Activated CD4-positive, alpha-beta memory T cell treated with anti-CD3 and anti-CD28 coated beads, Interleukin-2, amount 10 ng/mL, durations not matched to agents 7 days and 5 days (primary cell): ENCODE measurements at regions not wholly inside any gene's neighbourhood (a gene's known extent, or its start where the extent isn't known, plus 50 kb on each side); places are given as distances from the start of the nearest gene placed in this dataset.
"Not testable (repeated sequence)": the region's sequence is repeated elsewhere in the genome, so short reads cannot be mapped to it uniquely, and the experiment has no call there.

Experiments
- CTCF ChIA-PET: fragments of 350-600 bp; sonication (Branson Sonifier 250); formaldehyde crosslinking; loops from one replicate; lab custom pipeline; 2021; ENCODE audit warnings: antibody characterized with exemption, inconsistent platforms; lab: Charles Lee
- POLR2A ChIA-PET: fragments of 350-600 bp; sonication (Branson Sonifier 250); formaldehyde crosslinking; loops from one replicate; lab custom pipeline; 2021; ENCODE audit warnings: antibody characterized with exemption; lab: Charles Lee
- DNase-seq: peaks from one replicate; pipeline ENCODE4 v3.0.0-alpha.2; 2020
- H3K27ac Mint-ChIP-seq: one replicate; pipeline ENCODE4 v1.8.0; 2021; ENCODE audit warnings: mild to moderate bottlenecking, mixed read lengths
- H3K27me3 Mint-ChIP-seq: one replicate; pipeline ENCODE4 v1.8.0; 2021; ENCODE audit warnings: mixed read lengths
- H3K36me3 Mint-ChIP-seq: one replicate; pipeline ENCODE4 v1.8.0; 2021; ENCODE audit warnings: low read depth, mixed read lengths
- H3K4me1 Mint-ChIP-seq: one replicate; pipeline ENCODE4 v1.8.0; 2021; ENCODE audit warnings: mixed read lengths
- H3K4me3 Mint-ChIP-seq: one replicate; pipeline ENCODE4 v1.8.0; 2021; ENCODE audit warnings: mild to moderate bottlenecking, mixed read lengths
- H3K9me3 Mint-ChIP-seq: one replicate; pipeline ENCODE4 v1.8.0; 2021; ENCODE audit warnings: mixed read lengths

- H3K27me3 Mint-ChIP-seq, H3K9me3 Mint-ChIP-seq, H3K4me1 Mint-ChIP-seq, H3K4me3 Mint-ChIP-seq, H3K27ac Mint-ChIP-seq, DNase-seq, H3K36me3 Mint-ChIP-seq, CTCF ChIA-PET, POLR2A ChIA-PET: not testable (repeated sequence)
Observed at GRCh38 chr15:20281567-20282275, 259.9 kb downstream of the GOLGA6L6 start.

GRCh38 chr15:20280933-20281463, 260.6 kb downstream of the GOLGA6L6 start:
- ChIA-PET POLR2A (no interaction called here), CTCF (no interaction called here)
- no peaks in the 10 kb centered on the region for H3K27me3 Mint-ChIP-seq
- no peak overlapping the region for H3K27ac Mint-ChIP-seq
- H3K36me3 Mint-ChIP-seq: no peaks in the 10 kb centered on the region
- H3K4me1 Mint-ChIP-seq: no peaks in the 10 kb centered on the region
- H3K9me3 Mint-ChIP-seq: no peaks in the 10 kb centered on the region
- H3K4me3 Mint-ChIP-seq: no peak overlapping the region
- DNase-seq: no peak

- H3K36me3 Mint-ChIP-seq, H3K27ac Mint-ChIP-seq, CTCF ChIA-PET, POLR2A ChIA-PET, H3K4me1 Mint-ChIP-seq, DNase-seq, H3K27me3 Mint-ChIP-seq, H3K9me3 Mint-ChIP-seq, H3K4me3 Mint-ChIP-seq: not testable (repeated sequence)
Observed at GRCh38 chr15:20280141-20280932, 261.3 kb downstream of the GOLGA6L6 start.

GRCh38 chr15:20279056-20279455, 262.5 kb downstream of the GOLGA6L6 start:
- H3K36me3 Mint-ChIP-seq, H3K4me1 Mint-ChIP-seq, H3K27ac Mint-ChIP-seq, DNase-seq, H3K27me3 Mint-ChIP-seq, POLR2A ChIA-PET, CTCF ChIA-PET, H3K9me3 Mint-ChIP-seq, H3K4me3 Mint-ChIP-seq: not testable (repeated sequence)

GRCh38 chr15:20278376-20278775, 263.2 kb downstream of the GOLGA6L6 start:
- POLR2A ChIA-PET, CTCF ChIA-PET, DNase-seq, H3K4me1 Mint-ChIP-seq, H3K27ac Mint-ChIP-seq, H3K4me3 Mint-ChIP-seq, H3K36me3 Mint-ChIP-seq, H3K9me3 Mint-ChIP-seq, H3K27me3 Mint-ChIP-seq: not testable (repeated sequence)

- H3K27me3 Mint-ChIP-seq, H3K36me3 Mint-ChIP-seq, CTCF ChIA-PET, DNase-seq, H3K9me3 Mint-ChIP-seq, H3K4me1 Mint-ChIP-seq, H3K4me3 Mint-ChIP-seq, H3K27ac Mint-ChIP-seq, POLR2A ChIA-PET: not testable (repeated sequence)
Observed at GRCh38 chr15:20277451-20277850, 264.1 kb downstream of the GOLGA6L6 start.

- H3K9me3 Mint-ChIP-seq, POLR2A ChIA-PET, DNase-seq, H3K4me3 Mint-ChIP-seq, H3K36me3 Mint-ChIP-seq, H3K4me1 Mint-ChIP-seq, H3K27ac Mint-ChIP-seq, H3K27me3 Mint-ChIP-seq, CTCF ChIA-PET: not testable (repeated sequence)
Observed at GRCh38 chr15:20276312-20277114, 265.1 kb downstream of the GOLGA6L6 start.

GRCh38 chr15:20275373-20275967, 266.1 kb downstream of the GOLGA6L6 start:
- H3K4me1 Mint-ChIP-seq, H3K4me3 Mint-ChIP-seq, H3K36me3 Mint-ChIP-seq, CTCF ChIA-PET, POLR2A ChIA-PET, H3K27me3 Mint-ChIP-seq, H3K9me3 Mint-ChIP-seq, H3K27ac Mint-ChIP-seq, DNase-seq: not testable (repeated sequence)

- Mint-ChIP-seq H3K27ac (no peak overlapping the region), H3K4me1 (no peaks in the 10 kb centered on the region), H3K9me3 (no peaks in the 10 kb centered on the region), H3K36me3 (no peaks in the 10 kb centered on the region), H3K4me3 (no peak overlapping the region), H3K27me3 (no peaks in the 10 kb centered on the region)
- CTCF ChIA-PET: no interaction called here
- POLR2A ChIA-PET: no interaction called here
- no peak for DNase-seq
Observed at GRCh38 chr15:20272422-20273184, 269.0 kb downstream of the GOLGA6L6 start.

- DNase-seq: no peak
- H3K36me3 Mint-ChIP-seq: no peaks in the 10 kb centered on the region
- no peak overlapping the region for H3K4me3 Mint-ChIP-seq
- no peak overlapping the region for H3K27ac Mint-ChIP-seq
- ChIA-PET CTCF (no interaction called here), POLR2A (no interaction called here)
- no peaks in the 10 kb centered on the region for H3K4me1 Mint-ChIP-seq
- no peaks in the 10 kb centered on the region for H3K27me3 Mint-ChIP-seq
- no peaks in the 10 kb centered on the region for H3K9me3 Mint-ChIP-seq
Observed at GRCh38 chr15:20271647-20272046, 270.0 kb downstream of the GOLGA6L6 start.

- H3K9me3 Mint-ChIP-seq, POLR2A ChIA-PET, H3K36me3 Mint-ChIP-seq, DNase-seq, H3K27me3 Mint-ChIP-seq, H3K27ac Mint-ChIP-seq, CTCF ChIA-PET, H3K4me3 Mint-ChIP-seq, H3K4me1 Mint-ChIP-seq: not testable (repeated sequence)
Observed at GRCh38 chr15:20269956-20270355, 271.6 kb downstream of the GOLGA6L6 start.

- H3K27me3 Mint-ChIP-seq, H3K9me3 Mint-ChIP-seq, CTCF ChIA-PET, H3K4me3 Mint-ChIP-seq, H3K4me1 Mint-ChIP-seq, DNase-seq, H3K36me3 Mint-ChIP-seq, H3K27ac Mint-ChIP-seq, POLR2A ChIA-PET: not testable (repeated sequence)
Observed at GRCh38 chr15:20267996-20268395, 273.6 kb downstream of the GOLGA6L6 start.
